Heart left ventricle (tissue), 16 donors: ENCODE measurements at regions not wholly inside any gene's neighbourhood (a gene's known extent, or its start where the extent isn't known, plus 50 kb on each side); places are given as distances from the start of the nearest gene placed in this dataset.
"Not testable (repeated sequence)": the region's sequence is repeated elsewhere in the genome, so short reads cannot be mapped to it uniquely, and the experiment has no call there.

ENCODE experiments used
- ATAC-seq, 4 donors: fragments of 200-7000 bp; cut with Tn5 transposase; one replicate each; pipeline ENCODE4 v1.9.1; 2020 to 2022; ENCODE audit warnings: moderate library complexity in 4 of 4, mild to moderate bottlenecking in 3 of 4, moderate number of reproducible peaks in 1 of 4
- DNase-seq, 5 donors: peaks; one replicate each; pipeline ENCODE4 v3.0.0-alpha.2; 2020
- H3K27ac ChIP-seq, 12 donors: fragments of 200-600 bp; sonication (generic) in 4 of 12; one replicate each; pipeline versions ENCODE4 v1.5.0 to v1.8.0; 2016 to 2022; ENCODE audit warnings: mild to moderate bottlenecking in 2 of 12
- H3K27me3 ChIP-seq, 9 donors: fragments of 200-600 bp; sonication (generic) in 2 of 9; one replicate each; pipeline versions ENCODE4 v1.5.1 to v1.8.0; 2016 to 2022; ENCODE audit warnings: mild to moderate bottlenecking in 3 of 9
- H3K36me3 ChIP-seq, 9 donors: fragments of 200-600 bp; sonication (generic) in 2 of 9; one replicate each; pipeline versions ENCODE4 v1.5.0 to v1.8.0; 2018 to 2022; ENCODE audit warnings: mild to moderate bottlenecking in 2 of 9
- H3K4me1 ChIP-seq, 12 donors: fragments of 200-600 bp; sonication (generic) in 4 of 12; one replicate each; pipeline versions ENCODE4 v1.5.0 to v1.8.0; 2016 to 2022; ENCODE audit warnings: mild to moderate bottlenecking in 3 of 12
- H3K4me3 ChIP-seq, 12 donors: fragments of 200-600 bp; sonication (generic) in 4 of 12; one replicate each; pipeline versions ENCODE4 v1.5.0 to v1.8.0; 2017 to 2022; ENCODE audit warnings: mild to moderate bottlenecking in 9 of 12, moderate library complexity in 4 of 12
- H3K9me3 ChIP-seq, 12 donors: fragments of 200-600 bp; sonication (generic) in 4 of 12; one replicate each; pipeline versions ENCODE4 v1.5.0 to v1.8.0; 2016 to 2022; ENCODE audit warnings: mild to moderate bottlenecking in 1 of 12
- CTCF ChIP-seq, 12 donors: fragments of 200-600 bp; sonication (generic) in 4 of 12; IDR thresholded peaks; one replicate each; pipeline versions ENCODE4 v1.5.0 to v1.8.0; 2018 to 2022; ENCODE audit warnings: antibody characterized with exemption in 12 of 12, mild to moderate bottlenecking in 5 of 12
- WGBS, 4 donors: extraction: QIAGEN DNeasy Blood & Tissue Kit in 2 of 4; methylation state at CpG; one replicate each; pipeline versions ENCODE4 v1.1.5 to v1.1.7; 2013 to 2018; 5-methylcytosine and 5-hydroxymethylcytosine counted together
- intact Hi-C, 10 donors: fragments of 100-400 bp; cut with DNase I; formaldehyde crosslinking; loops; one replicate each; pipeline versions ENCODE4 v1.11.1 to v1.14.2; 2022
- donor health status: ischemic (EF 13 %, LVEDD 7.1; RV severe dilation, severe dysfunction).
- donor health status: healthy with polysubstance abuse.
- donor health status: DM: no; HTN: yes; CAD: no.
- donor health status: DM: no; HTN: no; CAD: no.
- donor health status: ischemic (EF 25% LVEDD 6.9; RV normal size, moderate dysfunction).
- donor health status: ischemic (EF 25% LVEDD 5.7; RV mildly dilated, moderate dysfunction).
- donor health status: healthy.
- donor health status: DM: yes; HTN: yes; CAD: no.
- donor health status: ischemic (EF 35%, LVEDD 5.7; RV mildly dilated, moderate dysfunction).
- donor health status: nonischemic (EF 11% LVEDD 7.7; RV severe dilation, severe dysfunction).
- donor health status: DM: yes; HTN: yes; CAD: no.
- donor health status: PGD.
- donor health status: ischemic (EF 29% LVEDD 5.4; RV normal size, mild dysfunction).
- donor health status: nonischemic (EF 23%, LVEDD 6.1; RV moderate dilation, normal function).

GRCh38 chr2:111445941-111446340 is 325.2 kb downstream of the BCL2L11 start:
- H3K9me3 ChIP-seq, H3K36me3 ChIP-seq, H3K27ac ChIP-seq, H3K4me1 ChIP-seq, H3K4me3 ChIP-seq, H3K27me3 ChIP-seq, intact Hi-C loops, DNase-seq: not testable (repeated sequence)
- ATAC-seq = peak in 2 of 4 donors; percentile 15 to 39
- no CpG with 5 or more reads among the region's 10 CpGs for WGBS, 4 donors

- H3K36me3 ChIP-seq, H3K27me3 ChIP-seq, H3K9me3 ChIP-seq, intact Hi-C loops, H3K4me3 ChIP-seq, ATAC-seq, H3K27ac ChIP-seq, H3K4me1 ChIP-seq, DNase-seq: not testable (repeated sequence)
- peak in 1 of 12 donors; percentile 21 for TF ChIP-seq CTCF (IDR thresholded peaks at IDR 0.05)
- 93 to 100% (median 95%) methylated on average over 1 to 4 of the region's 5 CpGs for WGBS, 4 donors
Observed at GRCh38 chr2:111447482-111447881, 326.8 kb downstream of the BCL2L11 start.

GRCh38 chr2:111448796-111449195 is 328.1 kb downstream of the BCL2L11 start:
- H3K27me3 ChIP-seq, H3K27ac ChIP-seq, H3K9me3 ChIP-seq, H3K36me3 ChIP-seq, H3K4me3 ChIP-seq, DNase-seq, intact Hi-C loops, ATAC-seq: not testable (repeated sequence)
- peaks cover 0 to 11% (median 0%) of the 10 kb centered on the region in 12 donors for H3K4me1 ChIP-seq
- WGBS, 4 donors = no CpG with 5 or more reads among the region's 8 CpGs

- not testable (repeated sequence) for H3K36me3 ChIP-seq, H3K27me3 ChIP-seq, H3K4me3 ChIP-seq, H3K27ac ChIP-seq, ATAC-seq, DNase-seq, H3K9me3 ChIP-seq
- peaks cover 0 to 14% (median 0%) of the 10 kb centered on the region in 12 donors for H3K4me1 ChIP-seq
- WGBS, 4 donors = 60 to 68% methylated on average over 2 to 3 of the region's 6 CpGs; no CpG with 5 or more reads in 2 of the 4 donors
- intact Hi-C loops = loop anchor here in 3 of 10 donors (10.0 kb wide), 1 partner anchor 336 kb away; no protein-coding TSS in a partner anchor
Observed at GRCh38 chr2:111450526-111450925, 329.8 kb downstream of the BCL2L11 start.

GRCh38 chr2:111451692-111452199 is 331.0 kb downstream of the BCL2L11 start:
- DNase-seq = not testable (repeated sequence)
- intact Hi-C loops = loop anchor here in 3 of 10 donors (10.0 kb wide), 1 partner anchor 337 kb away; no protein-coding TSS in a partner anchor

GRCh38 chr2:111452208-111452607 is 331.5 kb downstream of the BCL2L11 start:
- peak in 1 of 5 donors; percentile 37 for DNase-seq
- not testable (repeated sequence) for H3K9me3 ChIP-seq, H3K27me3 ChIP-seq, H3K36me3 ChIP-seq
- WGBS, 4 donors = 0 to 54% (median 34%) methylated on average over 4 to 6 of the region's 7 CpGs
- Histone ChIP-seq H3K27ac (peak overlapping the region in 5 of 12 donors; percentile 45 to 62 (median 56)), H3K4me3 (peak overlapping the region in 8 of 12 donors; percentile 6 to 48 (median 36)), H3K4me1 (peaks cover 0 to 14% (median 0%) of the 10 kb centered on the region in 12 donors)
- ATAC-seq = peak in 3 of 4 donors; percentile 42 to 53 (median 43)
- intact Hi-C loops = loop anchor here in 3 of 10 donors (10.0 kb wide), 1 partner anchor 337 kb away; no protein-coding TSS in a partner anchor

More at GRCh38 chr2:111451692-111452199, 331.0 kb downstream of the BCL2L11 start:
- 27 to 44% (median 37%) methylated on average over 1 to 5 of the region's 9 CpGs for WGBS, 4 donors
- peak overlapping the region in 5 of 12 donors; percentile 45 to 62 (median 56) for H3K27ac ChIP-seq
- peak overlapping the region in 8 of 12 donors; percentile 6 to 48 (median 36) for H3K4me3 ChIP-seq
- ATAC-seq = peak in 3 of 4 donors; percentile 14 to 28 (median 16)
- not testable (repeated sequence) for H3K27me3 ChIP-seq, H3K36me3 ChIP-seq, H3K9me3 ChIP-seq
- peaks cover 0 to 14% (median 0%) of the 10 kb centered on the region in 12 donors for H3K4me1 ChIP-seq

- H3K27me3 ChIP-seq, H3K9me3 ChIP-seq, DNase-seq, H3K27ac ChIP-seq, H3K36me3 ChIP-seq, H3K4me3 ChIP-seq: not testable (repeated sequence)
- 57% methylated on average over 1 of the region's 2 CpGs; no CpG with 5 or more reads in 3 of the 4 donors for WGBS, 4 donors
- peak; percentile 3 to 25 (median 20) for ATAC-seq
- peaks cover 0 to 14% (median 0%) of the 10 kb centered on the region in 12 donors for H3K4me1 ChIP-seq
- intact Hi-C loops = loop anchor here in 3 of 10 donors (10.0 kb wide), 1 partner anchor 339 kb away; no protein-coding TSS in a partner anchor
Observed at GRCh38 chr2:111453308-111453707, 332.6 kb downstream of the BCL2L11 start.

- not testable (repeated sequence) for H3K36me3 ChIP-seq, DNase-seq, H3K9me3 ChIP-seq, H3K27ac ChIP-seq, H3K27me3 ChIP-seq, H3K4me3 ChIP-seq
- WGBS, 4 donors = no CpG with 5 or more reads among the region's 2 CpGs
- intact Hi-C loops = loop anchor here in 3 of 10 donors (10.0 kb wide), 1 partner anchor 339 kb away; no protein-coding TSS in a partner anchor
- peaks cover 0 to 14% (median 0%) of the 10 kb centered on the region in 12 donors for H3K4me1 ChIP-seq
- peak in 3 of 4 donors; percentile 10 to 20 (median 16) for ATAC-seq
Observed at GRCh38 chr2:111453816-111454215, 333.1 kb downstream of the BCL2L11 start.
